ENCODE measurements at regions not wholly inside any gene's neighbourhood (a gene's known extent, or its start where the extent isn't known, plus 50 kb on each side); places are given as distances from the start of the nearest gene placed in this dataset.

DNA sequence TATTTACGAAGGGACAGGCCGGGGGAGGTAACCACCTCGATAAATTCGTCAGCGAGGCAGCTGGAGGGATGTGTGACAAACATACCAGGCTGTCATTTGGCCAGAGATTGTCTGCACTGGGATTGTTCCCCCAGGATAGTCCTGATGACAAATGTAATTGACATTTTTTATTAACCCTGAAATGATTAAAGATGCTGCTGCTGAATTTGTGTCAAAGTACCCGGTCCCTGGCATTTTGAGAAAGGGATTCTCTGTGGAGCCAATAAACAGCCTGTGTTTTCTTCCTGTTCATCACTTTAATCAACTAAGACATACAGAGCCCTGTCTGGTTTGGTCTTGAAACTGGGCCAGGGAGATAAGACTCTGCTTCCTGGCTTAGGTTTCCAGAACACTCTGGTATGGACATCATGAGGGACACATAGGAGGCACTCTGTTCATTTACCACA lies 117.6 kb downstream of the SLC25A47 start:
- peak; percentile 11 for DNase-seq

DNA sequence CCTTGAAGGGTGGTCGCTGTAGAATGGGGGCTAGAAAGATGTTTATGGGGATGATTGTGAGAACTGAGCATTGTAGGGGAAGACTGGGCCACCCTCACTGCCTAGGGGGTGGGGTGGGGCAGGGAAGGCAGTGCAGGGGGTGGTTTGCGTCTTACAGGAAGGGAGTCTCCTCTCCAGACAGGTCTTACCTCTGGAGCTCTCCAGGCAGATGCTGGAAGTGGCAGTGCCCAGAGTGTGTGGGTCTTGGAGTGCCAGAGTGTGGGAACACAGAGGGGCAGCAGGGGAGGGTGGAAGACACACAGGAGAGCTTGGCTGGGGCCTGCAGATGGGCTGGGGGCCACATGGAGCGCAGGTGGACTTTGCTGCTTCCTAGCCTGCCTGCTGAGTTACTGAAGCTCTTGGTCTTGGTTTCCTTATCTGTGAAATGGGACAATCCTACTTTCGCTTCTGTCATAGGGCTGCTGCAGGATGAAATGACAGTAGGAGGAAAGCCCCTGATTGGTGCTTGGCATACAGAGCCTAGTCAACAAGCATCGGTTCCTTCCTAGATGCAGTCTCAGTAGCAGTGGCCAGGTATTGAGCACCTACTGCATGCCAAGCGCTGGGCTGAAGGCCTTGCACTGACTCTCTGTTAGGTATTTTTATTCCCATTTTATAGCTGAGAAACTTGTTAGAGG lies 118.3 kb downstream of the SLC25A47 start:
- no peak for DNase-seq

DNA sequence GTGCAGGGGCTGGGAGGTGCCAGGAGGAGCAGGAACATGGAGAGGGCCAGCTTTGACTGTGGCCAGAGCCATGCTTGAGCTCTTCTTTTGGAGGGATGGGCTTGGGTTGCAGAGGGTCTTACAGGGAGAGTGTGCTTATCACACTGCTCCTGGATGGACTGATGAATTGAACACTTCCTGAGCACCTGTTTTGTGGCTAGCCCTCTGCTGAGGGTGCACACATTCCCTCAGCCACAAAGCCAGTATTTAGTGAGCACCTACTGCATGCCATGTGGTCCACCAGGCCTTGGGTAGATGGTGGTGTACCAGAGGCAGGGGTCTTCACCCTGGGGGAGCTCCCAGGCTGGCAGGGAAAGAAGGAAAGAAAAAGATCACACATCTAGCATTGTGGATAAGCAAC lies 118.9 kb downstream of the SLC25A47 start:
- DNase-seq: no peak

DNA sequence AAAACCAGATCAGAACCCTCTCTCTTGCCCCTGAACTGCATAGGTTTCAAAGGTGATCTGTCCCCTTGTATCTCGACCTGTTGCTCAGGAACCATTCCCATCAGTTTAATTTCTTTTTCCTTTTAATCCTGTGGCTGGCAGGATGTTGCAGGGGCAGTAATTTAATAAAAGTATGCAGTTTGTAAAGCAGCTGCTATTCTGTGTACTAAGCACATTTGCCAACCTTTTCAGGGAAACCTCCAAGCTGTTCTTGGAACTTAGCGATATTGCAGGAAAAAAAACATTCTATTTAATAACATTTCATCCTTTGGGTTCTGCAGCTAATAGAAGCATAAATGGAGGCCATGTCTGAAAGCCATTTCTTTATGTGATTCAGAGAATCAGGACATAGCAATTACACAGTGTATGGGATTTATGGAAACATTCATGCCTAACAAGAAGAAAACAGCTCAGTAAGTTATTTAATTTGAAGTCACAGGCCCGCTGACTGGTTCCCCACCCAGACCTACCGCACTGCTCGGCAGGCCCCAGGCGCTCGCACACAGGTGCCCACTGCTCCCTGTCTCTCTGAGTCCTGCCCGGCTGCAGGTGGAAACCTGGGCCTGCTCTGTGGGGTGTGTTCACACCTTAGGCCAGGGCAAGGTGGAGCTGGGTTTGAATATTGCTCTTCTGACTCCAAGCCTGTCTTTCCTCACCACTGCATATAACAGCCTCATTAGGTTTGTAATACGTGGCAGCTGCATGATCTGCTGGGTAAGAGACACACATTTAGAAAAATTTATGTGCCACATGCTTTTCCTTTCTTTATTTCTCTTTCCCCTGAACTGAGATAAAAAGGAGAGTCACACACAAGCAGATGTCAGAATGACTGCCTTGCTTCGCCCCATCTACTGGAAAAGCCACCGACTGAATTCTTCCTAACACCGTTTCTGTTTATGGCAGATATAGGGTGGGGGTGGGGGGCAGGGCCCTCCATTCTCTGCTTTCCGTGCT lies 119.7 kb downstream of the SLC25A47 start:
- no peak for DNase-seq

- DNase-seq: no peak
Observed at GRCh38 chr14:100443603-100444002, 120.5 kb downstream of the SLC25A47 start.

GRCh38 chr14:100445436-100446088 lies 122.4 kb downstream of the SLC25A47 start:
- DNase-seq: no peak

DNA sequence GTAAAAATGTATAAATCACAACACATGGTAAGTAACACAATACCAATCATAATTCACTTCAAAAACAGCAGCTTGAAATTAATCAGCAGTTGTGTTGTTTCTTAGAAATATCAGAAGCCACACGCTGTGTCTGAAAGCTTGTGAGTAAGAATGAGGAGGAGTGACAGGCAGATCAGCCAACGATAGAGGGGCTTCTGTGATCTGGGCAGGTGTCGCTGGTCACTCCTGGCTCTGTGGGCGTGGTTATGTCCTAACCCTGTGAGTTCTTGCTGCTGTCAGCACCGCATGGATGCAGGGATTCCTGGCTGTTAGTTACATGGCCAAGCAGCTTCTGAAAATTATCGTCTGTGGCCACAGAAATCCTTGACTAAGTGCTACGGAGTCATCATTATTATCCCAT lies 123.4 kb downstream of the SLC25A47 start:
- DNase-seq: peak; percentile 85

DNA sequence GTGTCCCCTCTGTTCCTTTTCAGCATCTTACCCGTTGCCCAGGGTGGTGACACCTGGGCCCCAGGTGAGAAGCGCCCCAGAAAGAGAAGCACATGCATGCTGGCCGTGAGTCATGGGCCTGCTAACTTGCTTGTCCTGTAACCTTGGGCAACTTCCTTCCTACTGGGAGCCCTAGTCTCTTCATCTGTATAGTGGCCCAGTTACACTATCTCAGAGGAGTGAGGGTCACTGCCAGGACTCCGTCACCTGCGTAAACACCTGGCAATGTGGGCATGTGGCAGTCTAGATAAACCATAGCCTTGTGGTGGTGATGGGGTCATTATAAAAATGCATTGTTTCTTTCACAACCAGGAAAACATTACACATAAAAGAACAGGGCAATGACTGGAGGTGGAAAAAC lies 125.2 kb downstream of the SLC25A47 start:
- DNase-seq: no peak

DNA sequence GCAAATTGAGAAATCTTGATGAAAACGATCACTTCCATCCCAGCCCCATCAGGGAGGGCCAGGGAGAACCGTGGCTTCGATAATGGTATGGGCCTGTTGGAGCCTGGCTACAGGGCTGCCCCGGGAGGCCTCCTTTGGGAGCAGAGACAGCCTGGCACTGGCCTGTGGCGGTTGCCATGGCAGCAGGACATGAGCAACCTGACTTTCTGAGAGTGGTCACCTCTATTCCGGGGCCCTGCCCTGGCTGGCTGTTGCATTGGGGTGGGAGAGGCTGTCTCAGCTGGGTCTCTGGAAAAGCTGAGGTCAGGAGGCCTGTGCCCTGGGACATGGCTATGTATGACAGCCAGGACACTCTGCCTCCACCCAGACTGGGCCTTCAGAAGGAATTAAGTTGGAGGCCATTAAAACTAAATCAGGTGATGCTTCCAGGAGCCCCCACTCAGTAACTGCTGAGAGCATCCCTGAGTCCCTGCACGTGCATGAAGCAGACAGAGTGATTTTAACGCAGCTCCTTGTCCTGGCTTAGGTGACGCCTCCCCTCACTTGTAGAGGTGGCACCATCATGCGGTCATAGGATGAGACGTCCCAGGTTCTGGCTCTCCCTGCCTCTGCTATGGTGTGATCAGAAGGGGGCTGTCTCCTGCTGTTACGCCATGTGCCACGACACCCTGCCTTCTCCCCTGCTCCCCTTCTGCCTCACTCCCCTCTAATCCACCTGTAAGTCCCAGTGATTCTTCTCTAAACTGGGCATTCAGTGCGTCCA lies 126.3 kb downstream of the SLC25A47 start:
- DNase-seq: no peak

DNA sequence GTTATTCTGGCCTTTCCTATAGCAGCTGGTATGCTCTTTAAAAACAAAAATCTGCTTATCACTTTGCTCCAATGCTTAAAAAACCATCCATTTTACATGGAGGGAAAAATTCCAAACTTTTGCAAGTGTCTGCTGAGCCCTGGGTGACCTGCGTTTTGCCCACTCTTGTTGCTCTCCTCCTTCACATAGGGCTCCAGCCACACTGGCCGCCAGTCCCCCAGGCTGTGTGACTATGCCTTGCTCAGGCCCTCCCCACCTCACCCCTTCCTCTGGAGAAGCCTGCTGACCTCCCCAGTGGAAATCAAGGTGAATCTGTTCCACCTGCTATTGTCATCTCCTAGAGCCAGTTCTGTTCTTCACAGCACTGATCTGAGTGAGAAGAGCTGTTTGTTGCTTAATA lies 126.9 kb downstream of the SLC25A47 start:
- no peak for DNase-seq

DNA sequence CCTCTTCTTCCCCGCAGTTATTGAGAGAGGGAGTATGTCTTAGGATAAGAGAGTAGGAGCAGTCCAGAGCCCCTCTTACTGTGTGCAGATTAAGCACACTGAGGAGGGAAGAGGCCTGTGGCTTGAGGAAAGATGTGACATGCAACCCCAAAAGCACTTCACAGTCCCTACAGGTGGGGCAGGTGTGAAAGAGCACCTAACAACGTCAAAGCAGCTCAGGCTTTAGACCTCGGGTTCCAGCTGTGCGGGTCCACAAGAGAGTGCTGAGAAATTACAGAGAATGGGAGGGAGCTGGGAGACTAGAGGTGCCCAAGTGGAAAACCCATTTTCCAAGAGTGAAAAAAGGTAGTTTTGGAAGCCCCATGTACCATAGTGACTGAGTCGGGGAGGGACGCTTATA lies 127.6 kb downstream of the SLC25A47 start:
- DNase-seq: peak; percentile 9

GRCh38 chr14:100451264-100451663 lies 128.1 kb downstream of the SLC25A47 start:
- no peak for DNase-seq

DNA sequence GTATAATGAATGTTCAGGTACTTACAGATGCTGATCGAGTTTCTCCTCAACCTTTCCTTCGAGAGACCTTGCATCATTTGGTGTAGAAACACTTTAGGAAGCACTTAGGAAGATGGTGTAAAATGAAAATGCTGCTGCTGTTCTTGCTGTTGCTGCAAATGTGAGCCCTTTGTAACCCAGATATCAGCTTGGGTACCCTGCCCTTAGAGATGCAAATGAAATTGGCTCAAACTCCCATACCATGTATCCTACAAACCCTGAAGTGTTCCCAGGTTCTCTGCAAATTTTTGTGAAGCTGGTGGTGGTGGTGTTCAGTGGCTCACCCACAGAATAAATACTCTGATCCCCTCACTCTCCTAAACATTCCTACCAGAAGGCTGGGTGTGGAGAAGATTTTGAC lies 130.8 kb downstream of the SLC25A47 start:
- no peak for DNase-seq

DNA sequence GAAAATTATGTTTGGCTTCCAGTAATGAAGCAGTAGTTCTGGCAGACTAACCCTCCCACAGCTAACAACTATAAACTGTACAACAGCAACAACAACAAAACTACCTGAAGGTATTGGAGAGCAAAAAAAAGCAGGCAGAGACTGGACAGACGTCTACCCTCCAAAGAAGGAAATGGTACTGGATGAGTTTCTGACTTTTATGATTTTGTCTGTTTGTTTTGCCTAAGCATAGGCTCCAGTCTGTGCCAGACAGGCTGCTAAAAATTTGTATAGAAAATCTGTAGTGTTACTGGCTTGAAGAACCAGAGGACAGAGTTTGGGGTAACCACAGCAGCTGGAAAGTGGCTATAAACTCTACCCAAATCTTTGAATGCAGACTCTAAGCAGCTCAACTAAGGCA lies 131.3 kb downstream of the SLC25A47 start:
- peak; percentile 40 for DNase-seq

- DNase-seq: no peak
Observed at GRCh38 chr14:100463937-100464336, 123.3 kb downstream of the BEGAIN start.

GRCh38 chr14:100466111-100466856 lies 120.9 kb downstream of the BEGAIN start:
- DNase-seq: no peak

DNA sequence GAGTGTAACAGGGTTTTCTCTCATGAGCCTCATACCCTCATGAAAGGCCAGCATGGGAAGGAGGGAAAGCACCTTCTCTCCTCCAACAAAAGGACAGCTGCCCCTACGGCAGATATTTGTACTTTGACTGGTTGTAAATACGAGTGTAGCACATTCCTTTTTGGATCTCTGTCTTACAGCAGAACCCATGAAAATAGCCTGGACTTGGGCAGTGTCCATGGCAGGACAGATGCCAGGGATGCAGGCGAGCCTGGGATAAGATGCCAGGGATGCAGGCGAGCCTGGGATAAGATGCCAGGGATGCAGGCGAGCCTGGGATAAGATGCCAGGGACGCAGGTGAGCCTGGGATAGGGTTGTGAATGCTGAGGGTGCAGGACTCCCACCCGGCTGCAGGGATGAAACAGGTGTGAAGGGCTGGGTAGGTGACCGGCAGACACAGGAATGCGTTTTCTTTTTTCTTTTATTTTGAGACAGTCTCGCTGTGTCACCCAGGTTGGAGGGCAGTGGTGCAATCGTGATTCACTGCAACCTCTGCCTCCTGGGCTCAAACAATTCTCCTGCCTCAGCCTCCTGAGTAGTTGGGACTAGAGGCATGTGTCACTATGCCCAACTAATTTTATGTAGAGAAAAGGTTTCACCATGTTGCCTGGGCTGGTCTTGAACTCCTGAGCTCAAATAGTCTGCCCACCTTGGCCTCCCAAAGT lies 120.0 kb downstream of the BEGAIN start:
- no peak for DNase-seq

- DNase-seq: no peak
Observed at GRCh38 chr14:100467939-100468338, 119.3 kb downstream of the BEGAIN start.

- DNase-seq: no peak
Observed at GRCh38 chr14:100468557-100468956, 118.7 kb downstream of the BEGAIN start.

GRCh38 chr14:100469632-100470522 lies 117.3 kb downstream of the BEGAIN start:
- DNase-seq: no peak
